GM18519 (cell line): ENCODE measurements at regions not wholly inside any gene's neighbourhood (a gene's known extent, or its start where the extent isn't known, plus 50 kb on each side); places are given as distances from the start of the nearest gene placed in this dataset.
"Not testable (repeated sequence)": the region's sequence is repeated elsewhere in the genome, so short reads cannot be mapped to it uniquely, and the experiment has no call there.

Source experiments
- ATAC-seq: cut with Tn5 transposase; IDR thresholded peaks from one replicate; pipeline ENCODE4 v1.9.1; 2021; ENCODE audit warnings: mild to moderate bottlenecking, moderate library complexity; ENCODE audit not compliant: unreplicated experiment, low FRiP score

DNA sequence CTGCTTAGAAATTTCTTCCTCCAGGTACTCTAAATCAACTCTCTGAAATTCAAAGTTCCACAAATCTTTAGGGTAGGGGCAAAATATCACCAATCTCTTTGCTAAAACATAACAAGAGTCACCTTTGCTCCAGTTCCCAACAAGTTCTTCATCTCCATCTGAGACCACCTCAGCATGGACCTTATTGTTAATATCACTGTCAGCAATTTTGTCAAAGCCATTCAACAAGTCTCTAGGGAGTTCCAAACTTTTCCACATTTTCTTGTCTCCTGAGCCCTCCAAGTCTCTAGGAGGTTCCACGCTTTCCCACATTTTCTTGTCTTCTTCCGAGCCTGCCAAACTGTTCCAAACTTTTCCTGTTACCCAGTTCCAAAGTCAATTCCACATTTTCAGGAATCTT is 255.9 kb downstream of the TDRD15 start:
- not testable (repeated sequence) for ATAC-seq

- ATAC-seq, result no peak
Measured at GRCh38 chr2:21381421-21381820, 257.7 kb downstream of the TDRD15 start.

GRCh38 chr2:21382701-21383520 is 259.1 kb downstream of the TDRD15 start:
- no peak for ATAC-seq

- ATAC-seq, result no peak
Measured at GRCh38 chr2:21386666-21387065, 262.9 kb downstream of the TDRD15 start.

GRCh38 chr2:21392649-21393048 is 268.9 kb downstream of the TDRD15 start:
- ATAC-seq, result no peak

DNA sequence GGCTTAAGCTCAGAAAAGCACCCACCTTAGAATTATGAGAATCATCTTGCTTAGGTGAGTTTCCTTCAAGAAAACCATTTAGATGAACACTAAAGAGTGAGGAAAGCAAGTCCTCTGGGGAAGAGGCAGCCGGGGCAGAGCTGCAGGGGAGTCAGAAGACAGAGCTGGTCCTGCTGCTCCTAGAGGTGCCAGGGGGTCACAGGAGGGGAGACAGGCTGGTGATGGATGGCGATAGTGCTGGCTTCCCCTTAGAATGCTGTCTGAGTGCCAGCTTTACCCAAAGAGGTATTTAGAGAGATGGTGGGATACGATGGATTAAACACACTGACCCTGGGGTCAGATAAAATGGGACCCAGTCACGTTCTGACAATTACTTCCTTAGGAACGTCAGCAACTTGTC is 269.4 kb downstream of the TDRD15 start:
- no peak for ATAC-seq

GRCh38 chr2:21395366-21395765 is 271.6 kb downstream of the TDRD15 start:
- ATAC-seq, result no peak

DNA sequence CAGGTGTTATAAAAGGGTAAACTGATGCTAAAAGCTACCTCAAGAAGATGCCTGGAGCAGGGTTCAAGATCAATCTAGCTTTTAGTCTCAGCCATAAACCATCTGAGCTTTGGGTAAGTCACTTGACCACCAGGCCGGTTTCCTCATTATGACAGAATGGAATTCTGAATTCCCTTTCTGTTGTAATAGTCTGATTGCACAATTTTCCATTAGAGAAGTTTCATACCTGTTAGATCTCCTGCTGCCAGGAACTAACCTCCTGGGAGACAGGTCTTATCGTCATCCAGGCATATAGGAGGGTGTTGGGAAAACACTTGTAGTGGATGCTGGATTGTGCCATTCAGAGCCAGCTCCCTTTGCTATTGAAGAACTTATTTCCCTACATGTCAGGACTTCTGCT is 272.5 kb downstream of the TDRD15 start:
- ATAC-seq, result no peak

GRCh38 chr2:21401022-21401698 is 277.4 kb downstream of the TDRD15 start:
- no peak for ATAC-seq

GRCh38 chr2:21404137-21404536 is 280.4 kb downstream of the TDRD15 start:
- ATAC-seq, result no peak

DNA sequence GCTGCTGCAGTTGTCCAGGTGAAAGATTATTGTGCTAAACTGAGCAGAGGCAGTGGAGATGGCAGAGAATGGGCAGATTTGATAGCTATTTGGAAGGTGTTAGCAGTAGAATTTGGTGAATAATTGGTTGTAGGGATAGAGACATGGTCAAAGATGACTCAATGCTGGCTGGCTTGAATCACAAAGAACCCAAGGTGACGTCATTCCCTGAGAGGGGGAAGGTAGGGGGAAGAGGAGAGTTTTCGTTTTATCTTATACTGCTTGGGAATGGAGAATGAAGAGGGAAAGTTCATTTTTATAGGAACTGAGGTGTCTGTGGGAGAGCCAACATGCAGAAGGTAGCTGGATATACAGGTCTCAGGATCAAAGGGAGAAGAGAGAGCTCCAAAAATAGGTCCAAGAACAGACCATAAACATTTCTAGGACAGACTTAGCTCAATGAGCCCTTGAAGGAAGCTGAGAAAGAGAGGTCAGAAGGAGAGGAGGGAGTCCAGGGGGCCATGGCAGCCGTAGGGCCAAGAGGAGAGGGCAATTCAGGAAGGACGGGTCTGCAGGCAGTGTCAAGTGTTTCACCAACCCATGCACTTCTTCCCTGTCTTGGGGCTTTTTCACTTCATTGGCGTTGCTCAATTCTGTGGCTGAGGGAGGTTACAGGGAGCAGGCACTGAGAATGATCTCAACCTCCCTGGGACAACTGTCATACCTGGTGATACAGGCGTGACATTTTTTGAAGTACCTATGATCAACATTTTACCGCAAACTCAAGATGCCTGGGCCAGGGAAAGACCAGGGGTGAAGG is 281.3 kb downstream of the TDRD15 start:
- no peak for ATAC-seq

DNA sequence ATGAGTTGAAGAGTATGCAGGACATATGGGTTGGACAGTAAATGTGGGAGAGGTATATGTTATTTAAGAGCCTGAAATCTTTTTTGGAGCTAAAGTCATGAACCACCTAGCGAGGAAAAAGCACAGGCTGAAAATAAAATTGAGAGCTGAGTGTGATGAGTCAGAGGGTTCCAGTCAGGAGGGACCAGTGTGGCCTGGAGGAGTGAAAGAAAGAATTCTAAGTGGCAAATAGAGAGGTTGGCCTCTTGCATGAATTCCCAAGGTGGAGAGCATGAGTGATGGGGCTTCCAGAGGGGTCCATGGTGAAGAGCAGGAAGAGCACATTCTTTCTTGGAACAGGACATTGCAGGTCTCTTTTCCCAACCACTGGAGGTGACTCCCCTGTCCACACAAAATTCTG is 282.6 kb downstream of the TDRD15 start:
- ATAC-seq, result no peak

GRCh38 chr2:21406911-21407310 is 283.1 kb downstream of the TDRD15 start:
- no peak for ATAC-seq

DNA sequence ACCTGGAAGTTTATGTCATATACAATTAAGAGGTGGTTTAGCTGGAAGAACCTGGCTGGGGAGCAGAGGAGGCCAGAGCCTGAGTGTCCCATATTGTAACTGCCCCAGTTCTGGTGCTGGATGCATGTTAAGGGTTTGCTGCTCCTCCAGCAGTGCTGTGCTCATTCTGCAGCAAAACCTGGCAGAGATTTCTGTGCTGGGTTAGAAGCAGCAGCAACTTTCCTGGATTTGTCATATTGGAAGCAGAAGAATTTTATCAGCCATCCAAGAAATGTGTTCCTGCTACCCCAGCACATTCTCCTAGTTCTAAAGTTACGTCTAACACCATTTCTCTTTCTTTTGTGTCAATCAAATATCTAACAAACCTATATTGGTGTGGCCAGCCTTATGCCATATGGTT is 284.1 kb downstream of the TDRD15 start:
- no peak for ATAC-seq

GRCh38 chr2:21411741-21412140 is 288.0 kb downstream of the TDRD15 start:
- ATAC-seq, result no peak

GRCh38 chr2:21412944-21413443 is 289.2 kb downstream of the TDRD15 start:
- no peak for ATAC-seq

DNA sequence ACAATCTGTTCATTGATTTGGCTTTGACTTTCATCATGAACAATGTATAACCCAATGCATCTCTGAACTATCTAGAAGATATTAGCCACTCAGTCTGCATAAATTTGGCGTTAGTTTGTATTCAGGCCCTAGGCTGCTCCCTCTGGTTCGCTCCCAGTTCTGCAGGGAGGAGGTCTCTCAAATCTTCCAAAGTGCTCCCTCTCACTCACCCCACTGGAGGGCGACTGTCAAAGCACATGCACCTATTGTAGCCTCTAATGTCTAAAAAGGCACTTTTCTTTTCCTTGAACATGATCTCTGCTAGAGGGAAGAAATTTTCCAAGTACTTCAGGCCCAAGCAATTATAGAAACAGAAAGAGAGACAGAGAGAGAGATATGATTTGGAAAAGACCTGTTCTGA is 291.5 kb downstream of the TDRD15 start:
- ATAC-seq, result no peak

DNA sequence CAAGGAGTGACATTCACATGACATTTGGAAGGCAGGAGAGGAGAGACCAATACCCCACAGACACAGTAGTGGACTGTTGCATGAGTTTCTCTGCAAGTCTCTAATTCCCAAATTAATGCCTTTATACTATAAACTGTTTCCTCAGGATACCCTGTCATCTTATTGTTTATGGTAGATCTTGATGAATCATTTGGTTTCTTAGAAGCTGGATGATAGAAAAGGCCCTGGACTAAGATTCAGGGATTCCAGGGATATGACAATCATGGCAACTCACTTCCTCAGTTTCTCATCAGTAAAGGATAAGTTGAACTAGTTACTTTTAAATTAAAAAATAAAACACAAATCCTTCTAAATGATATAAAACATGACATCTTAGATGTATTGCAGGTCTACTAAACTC is 292.5 kb downstream of the TDRD15 start:
- no peak for ATAC-seq

DNA sequence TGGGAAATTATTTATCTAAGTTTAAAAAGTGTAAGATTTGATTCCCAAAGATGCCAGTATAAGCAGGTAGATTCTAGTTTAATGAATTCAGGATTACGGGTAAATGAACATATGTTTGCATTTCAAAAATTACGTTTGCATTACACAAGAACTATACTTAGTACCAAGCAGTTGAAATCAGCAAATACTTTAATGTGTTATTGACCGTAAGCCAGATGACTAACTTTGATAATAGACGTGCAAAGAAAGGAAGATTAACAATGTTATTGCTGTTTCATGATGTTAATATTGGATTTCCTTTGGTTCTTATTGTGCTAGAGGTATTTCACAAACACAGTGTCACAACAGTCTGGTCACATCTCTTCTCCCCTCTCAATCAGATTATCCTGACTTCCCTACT is 294.7 kb downstream of the TDRD15 start:
- no peak for ATAC-seq

- no peak for ATAC-seq
Measured at GRCh38 chr2:21420553-21421335, 297.0 kb downstream of the TDRD15 start.
